IMR-90 (cell line): ENCODE measurements at regions not wholly inside any gene's neighbourhood (a gene's known extent, or its start where the extent isn't known, plus 50 kb on each side); places are given as distances from the start of the nearest gene placed in this dataset.

Source experiments
- ATAC-seq: fragments of 200-7000 bp; cut with Tn5 transposase; 2 replicates; pipeline ENCODE4 v1.9.1; 2020; ENCODE audit warnings: low read depth, mild to moderate bottlenecking, moderate library complexity
- BruUV-seq: library from RNA; stranded (reverse); fragments of 400-500 nt; replicated peaks from 2 replicates; lab custom pipeline; 2021; lab: Mats Ljungman, UMichigan
- CTCF ChIA-PET: fragments of 300-600 bp; formaldehyde crosslinking; extraction: SDS; loops from one replicate; lab custom pipeline; 2021; ENCODE audit warnings: antibody characterized with exemption; lab: Yijun Ruan, JAX
- POLR2A ChIA-PET: fragments of 300-600 bp; sonication (Branson Sonifier 250); formaldehyde crosslinking; loops from one replicate; lab custom pipeline; 2022; ENCODE audit warnings: antibody characterized with exemption; ENCODE audit not compliant: unreplicated experiment; lab: Charles Lee
- DNase-seq: peaks from one replicate; pipeline ENCODE4 v3.0.0; 2013
- H2AFZ ChIP-seq: replicated peaks from 2 replicates; pipeline ENCODE3; 2013; ENCODE audit warnings: low read length, mild to moderate bottlenecking; ENCODE audit not compliant: poor library complexity
- H2AK5ac ChIP-seq: 2 replicates; pipeline ENCODE4 v1.6.1; 2013; ENCODE audit warnings: low read depth, low read length, inconsistent platforms
- H2AK9ac ChIP-seq: replicated peaks from 2 replicates; pipeline ENCODE3; 2013; ENCODE audit warnings: mild to moderate bottlenecking, low read depth, low read length, moderate library complexity; ENCODE audit not compliant: poor library complexity
- H2BK120ac ChIP-seq: 2 replicates; pipeline ENCODE4 v1.6.1; 2013; ENCODE audit warnings: low read depth, low read length, inconsistent platforms
- H2BK15ac ChIP-seq: 3 replicates; pipeline ENCODE4 v1.6.1; 2013; ENCODE audit warnings: low read depth, low read length, inconsistent platforms
- H2BK20ac ChIP-seq: 2 replicates; pipeline ENCODE4 v1.6.1; 2013; ENCODE audit warnings: low read depth, mild to moderate bottlenecking, inconsistent platforms, low read length, moderate library complexity
- H2BK5ac ChIP-seq: 2 replicates; pipeline ENCODE4 v1.6.1; 2013; ENCODE audit warnings: mild to moderate bottlenecking, low read depth, low read length, inconsistent platforms; ENCODE audit not compliant: poor library complexity, severe bottlenecking
- H3K14ac ChIP-seq: replicated peaks from 2 replicates; pipeline ENCODE4 v1.6.1; 2013; ENCODE audit warnings: low read depth, low read length, inconsistent platforms
- H3K18ac ChIP-seq: 2 replicates; pipeline ENCODE4 v1.6.1; 2013; ENCODE audit warnings: low read depth, low read length, control low read depth
- H3K23ac ChIP-seq: 2 replicates; pipeline ENCODE4 v1.6.1; 2013; ENCODE audit warnings: low read depth, low read length, inconsistent platforms
- H3K27ac ChIP-seq: 2 replicates; pipeline ENCODE4 v1.5.1; 2013; ENCODE audit warnings: mild to moderate bottlenecking, control low read depth, low read length; ENCODE audit not compliant: insufficient read depth
- H3K27me3 ChIP-seq: 2 replicates; pipeline ENCODE4 v1.6.1; 2013; ENCODE audit warnings: low read length; ENCODE audit not compliant: control insufficient read depth, insufficient read depth
- H3K36me3 ChIP-seq: 2 replicates; pipeline ENCODE4 v1.6.1; 2013; ENCODE audit warnings: low read length, mixed read lengths; ENCODE audit not compliant: control insufficient read depth, insufficient read depth
- H3K4ac ChIP-seq: 2 replicates; pipeline ENCODE4 v1.6.1; 2013; ENCODE audit warnings: low read depth, low read length, inconsistent platforms
- H3K4me1 ChIP-seq: 2 replicates; pipeline ENCODE4 v1.6.1; 2013; ENCODE audit warnings: low read length, mixed read lengths; ENCODE audit not compliant: control insufficient read depth, insufficient read depth
- H3K4me2 ChIP-seq: 2 replicates; pipeline ENCODE4 v1.6.1; 2013; ENCODE audit warnings: low read depth, mild to moderate bottlenecking, control low read depth, low read length, moderate library complexity
- H3K4me3 ChIP-seq: 2 replicates; pipeline ENCODE4 v1.5.1; 2013; ENCODE audit warnings: low read depth, mild to moderate bottlenecking, control low read depth, low read length, moderate library complexity; ENCODE audit not compliant: insufficient read depth
- H3K56ac ChIP-seq: 2 replicates; pipeline ENCODE4 v1.6.1; 2013; ENCODE audit warnings: low read length, inconsistent platforms; ENCODE audit not compliant: insufficient read depth; ENCODE audit errors: extremely low read depth
- H3K79me1 ChIP-seq, 2 experiments: 2 replicates each; pipeline ENCODE4 v1.6.1; 2013; ENCODE audit warnings: low read length in 2 of 2, inconsistent platforms in 1 of 2, low read depth in 1 of 2
- H3K9ac ChIP-seq: 2 replicates; pipeline ENCODE4 v1.6.1; 2013; ENCODE audit warnings: low read depth, low read length, control low read depth
- H3K9me1 ChIP-seq: 2 replicates; pipeline ENCODE4 v1.6.1; 2013; ENCODE audit warnings: low read length, inconsistent platforms; ENCODE audit not compliant: insufficient read depth
- H3K9me3 ChIP-seq: 2 replicates; pipeline ENCODE4 v1.6.1; 2013; ENCODE audit warnings: low read length; ENCODE audit not compliant: control insufficient read depth, insufficient read depth
- H4K20me1 ChIP-seq: 2 replicates; pipeline ENCODE4 v1.6.1; 2013; ENCODE audit warnings: low read length, inconsistent platforms; ENCODE audit not compliant: insufficient read depth
- H4K5ac ChIP-seq: 2 replicates; pipeline ENCODE4 v1.6.1; 2013; ENCODE audit warnings: mild to moderate bottlenecking, low read depth, low read length, control low read depth
- H4K8ac ChIP-seq, 2 experiments: 2 replicates each; pipeline ENCODE4 v1.6.1; 2013; ENCODE audit warnings: low read depth in 2 of 2, low read length in 2 of 2, control low read depth in 1 of 2, inconsistent platforms in 1 of 2
- H4K91ac ChIP-seq: 2 replicates; pipeline ENCODE4 v1.6.1; 2013; ENCODE audit warnings: low read depth, low read length, inconsistent platforms; ENCODE audit not compliant: insufficient read depth
- FOS ChIP-seq: fragments of 150-350 bp; IDR thresholded peaks from 2 replicates; pipeline ENCODE4 v1.6.1; 2016; ENCODE audit warnings: low read depth, low read length
- RAD21 ChIP-seq: IDR thresholded peaks from 2 replicates; pipeline ENCODE4 v1.6.1; 2012; ENCODE audit warnings: low read length, improper control_type of control experiment
- RCOR1 ChIP-seq: IDR thresholded peaks from 2 replicates; pipeline ENCODE4 v1.6.1; 2012; ENCODE audit warnings: mild to moderate bottlenecking, low read length, improper control_type of control experiment; ENCODE audit not compliant: insufficient replicate concordance
- WGBS, 2 experiments: methylation state at CpG; one replicate each; pipeline versions ENCODE4 v1.1.5 to v1.1.7; 2013; ENCODE audit warnings: missing lambda C conversion rate in 2 of 2; ENCODE audit not compliant: insufficient read length in 1 of 2; ENCODE audit errors: extremely low coverage in 2 of 2; 5-methylcytosine and 5-hydroxymethylcytosine counted together
- dilution Hi-C: fragments of 300-500 bp; cut with HindIII; formaldehyde crosslinking; loops from one replicate; pipeline ENCODE4 v1.14.3; 2018; ENCODE audit warnings: low sequenced_read_pairs; ENCODE audit not compliant: unreplicated experiment
- in situ Hi-C: fragments of 300-500 bp; cut with MboI; formaldehyde crosslinking; loops from 3 replicates; pipeline ENCODE4 v1.14.3; 2019; ENCODE audit warnings: low sequenced_read_pairs, inconsistent platforms, mixed read lengths
- intact Hi-C: fragments of 100-400 bp; cut with micrococcal nuclease; formaldehyde crosslinking; loops from 2 replicates; pipeline ENCODE4 v1.10.0; 2022

GRCh38 chr7:25361863-25362262 is 133.6 kb upstream of the NPVF start:
- Histone ChIP-seq H4K20me1 (no peaks in the 10 kb centered on the region), H2BK15ac (no peak overlapping the region), H3K56ac (no peak overlapping the region), H2BK120ac (no peak overlapping the region), H4K91ac (no peak overlapping the region), H3K18ac (no peak overlapping the region), H3K9me1 (no peaks in the 10 kb centered on the region), H3K27me3 (no peaks in the 10 kb centered on the region), H2BK20ac (no peak overlapping the region), H3K9me3 (no peaks in the 10 kb centered on the region), H3K4me3 (no peak overlapping the region), H3K4me2 (no peak overlapping the region), H2BK5ac (no peak overlapping the region), H2AFZ (no peak overlapping the region), H4K8ac (no peak overlapping the region), H3K4me1 (no peaks in the 10 kb centered on the region), H3K79me1 (no peaks in the 10 kb centered on the region), H4K5ac (no peak overlapping the region), H2AK5ac (no peak overlapping the region), H3K23ac (no peak overlapping the region), H2AK9ac (no peak overlapping the region), H3K4ac (no peak overlapping the region), H3K27ac (no peak overlapping the region), H3K14ac (no peak overlapping the region), H3K9ac (no peak overlapping the region), H3K36me3 (no peaks in the 10 kb centered on the region)
- in situ Hi-C loops = no loop called here
- CTCF ChIA-PET = no interaction called here
- dilution Hi-C loops = no loop called here
- no peak for ATAC-seq
- intact Hi-C loops = no loop called here
- DNase-seq = no peak
- TF ChIP-seq RAD21 = no peak
- TF ChIP-seq FOS = no peak
- no peak for TF ChIP-seq RCOR1
- POLR2A ChIA-PET = no interaction called here
- no CpG with 5 or more reads among the region's 1 CpG for WGBS, 2 experiments
- BruUV-seq = no TSS peak
